ENCODE measurements at regions not wholly inside any gene's neighbourhood (a gene's known extent, or its start where the extent isn't known, plus 50 kb on each side); places are given as distances from the start of the nearest gene placed in this dataset.
"Not testable (repeated sequence)": the region's sequence is repeated elsewhere in the genome, so short reads cannot be mapped to it uniquely, and the experiment has no call there.

DNA sequence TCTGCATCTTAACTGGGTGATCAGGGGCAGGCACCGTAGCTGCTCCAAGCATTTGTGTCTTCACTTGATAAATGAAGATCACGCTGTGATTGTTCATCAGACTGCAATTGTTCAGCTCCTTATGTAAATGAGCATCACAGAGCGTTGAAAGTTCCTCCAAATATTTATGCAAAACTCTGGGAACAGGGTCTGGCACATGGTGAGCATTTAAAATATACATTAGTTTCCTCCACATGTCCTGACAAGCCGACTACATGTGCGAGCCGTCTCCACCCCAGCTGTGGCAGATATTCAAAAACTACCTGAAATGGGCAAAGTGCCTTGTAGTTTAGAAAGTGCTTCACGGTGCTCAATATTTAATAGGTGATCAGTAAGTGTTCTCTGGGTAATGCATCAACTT is 175.1 kb upstream of the ID2 start:
- no peak overlapping the region for H3K4me3 ChIP-seq (ENCODE audit: low read depth in 1 of 2, low read length in 1 of 2)
- TF ChIP-seq, protein P1, sequence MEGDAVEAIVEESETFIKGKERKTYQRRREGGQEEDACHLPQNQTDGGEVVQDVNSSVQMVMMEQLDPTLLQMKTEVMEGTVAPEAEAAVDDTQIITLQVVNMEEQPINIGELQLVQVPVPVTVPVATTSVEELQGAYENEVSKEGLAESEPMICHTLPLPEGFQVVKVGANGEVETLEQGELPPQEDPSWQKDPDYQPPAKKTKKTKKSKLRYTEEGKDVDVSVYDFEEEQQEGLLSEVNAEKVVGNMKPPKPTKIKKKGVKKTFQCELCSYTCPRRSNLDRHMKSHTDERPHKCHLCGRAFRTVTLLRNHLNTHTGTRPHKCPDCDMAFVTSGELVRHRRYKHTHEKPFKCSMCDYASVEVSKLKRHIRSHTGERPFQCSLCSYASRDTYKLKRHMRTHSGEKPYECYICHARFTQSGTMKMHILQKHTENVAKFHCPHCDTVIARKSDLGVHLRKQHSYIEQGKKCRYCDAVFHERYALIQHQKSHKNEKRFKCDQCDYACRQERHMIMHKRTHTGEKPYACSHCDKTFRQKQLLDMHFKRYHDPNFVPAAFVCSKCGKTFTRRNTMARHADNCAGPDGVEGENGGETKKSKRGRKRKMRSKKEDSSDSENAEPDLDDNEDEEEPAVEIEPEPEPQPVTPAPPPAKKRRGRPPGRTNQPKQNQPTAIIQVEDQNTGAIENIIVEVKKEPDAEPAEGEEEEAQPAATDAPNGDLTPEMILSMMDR (IDR thresholded peaks at IDR 0.05): no peak
- H3K9me3 ChIP-seq: no peaks in the 10 kb centered on the region
- H3K27ac ChIP-seq: no peak overlapping the region
- no peaks in the 10 kb centered on the region for H3K27me3 ChIP-seq
- no peaks in the 10 kb centered on the region for H3K36me3 ChIP-seq
- H3K4me1 ChIP-seq (ENCODE audit: control insufficient read depth in 1 of 2, insufficient read depth in 1 of 2, low read depth in 1 of 2, low read length in 1 of 2): peaks cover 0 to 3% of the 10 kb centered on the region in 2 experiments

DNA sequence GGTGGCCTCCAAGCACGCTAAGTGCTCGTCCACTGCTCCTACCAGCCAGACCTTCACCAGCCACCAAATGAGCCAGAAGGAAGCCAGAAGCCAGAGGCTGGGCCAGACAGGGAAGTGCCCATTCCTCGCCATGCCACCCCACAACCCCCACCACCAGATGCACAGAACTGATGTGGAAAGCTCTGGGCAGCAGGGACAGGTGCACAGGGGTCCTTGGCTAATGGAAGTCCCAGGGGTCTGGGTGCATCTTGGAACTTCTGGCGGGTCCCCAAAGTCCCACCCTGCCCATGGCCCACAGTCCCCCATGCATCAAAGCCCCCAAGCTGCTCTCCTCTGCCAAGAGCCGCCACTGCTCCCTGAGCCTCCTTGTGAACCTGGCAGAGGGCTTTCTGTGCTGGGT is 173.1 kb upstream of the ID2 start:
- no peaks in the 10 kb centered on the region for H3K36me3 ChIP-seq
- H3K4me3 ChIP-seq (ENCODE audit: low read depth in 1 of 2, low read length in 1 of 2): no peak overlapping the region
- no peaks in the 10 kb centered on the region for H3K9me3 ChIP-seq
- H3K27me3 ChIP-seq: no peaks in the 10 kb centered on the region
- H3K27ac ChIP-seq: no peak overlapping the region
- peaks cover under 1 to 6% of the 10 kb centered on the region in 2 experiments for H3K4me1 ChIP-seq (ENCODE audit: control insufficient read depth in 1 of 2, insufficient read depth in 1 of 2, low read depth in 1 of 2, low read length in 1 of 2)
- TF ChIP-seq, protein P1 (IDR thresholded peaks at IDR 0.05): no peak

DNA sequence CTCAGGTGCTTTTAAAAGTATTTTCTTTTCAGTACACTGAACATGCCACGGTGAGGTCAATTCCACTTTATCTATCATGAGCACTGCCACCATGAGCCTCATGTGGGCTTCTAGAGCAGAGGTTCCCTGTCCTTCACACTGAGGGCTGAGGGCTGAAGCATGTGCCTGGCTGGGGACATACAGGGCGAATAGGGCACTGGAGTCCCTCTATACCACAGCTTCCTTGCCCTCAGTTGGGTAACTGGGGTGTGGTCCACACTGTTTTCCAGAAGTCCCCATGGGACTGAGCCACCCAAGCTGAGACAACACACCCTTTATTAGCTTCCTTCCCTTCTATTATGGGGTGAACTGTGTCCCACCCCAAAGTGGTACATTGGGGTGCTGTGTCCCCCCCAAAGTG is 172.2 kb upstream of the ID2 start:
- no peak overlapping the region for H3K4me3 ChIP-seq (ENCODE audit: low read depth in 1 of 2, low read length in 1 of 2)
- H3K27ac ChIP-seq: no peak overlapping the region
- H3K4me1 ChIP-seq (ENCODE audit: control insufficient read depth in 1 of 2, insufficient read depth in 1 of 2, low read depth in 1 of 2, low read length in 1 of 2): peaks cover 9 to 12% of the 10 kb centered on the region in 2 experiments
- H3K36me3 ChIP-seq: no peaks in the 10 kb centered on the region
- no peaks in the 10 kb centered on the region for H3K9me3 ChIP-seq
- TF ChIP-seq, protein P1 (IDR thresholded peaks at IDR 0.05): no peak
- H3K27me3 ChIP-seq: no peaks in the 10 kb centered on the region

DNA sequence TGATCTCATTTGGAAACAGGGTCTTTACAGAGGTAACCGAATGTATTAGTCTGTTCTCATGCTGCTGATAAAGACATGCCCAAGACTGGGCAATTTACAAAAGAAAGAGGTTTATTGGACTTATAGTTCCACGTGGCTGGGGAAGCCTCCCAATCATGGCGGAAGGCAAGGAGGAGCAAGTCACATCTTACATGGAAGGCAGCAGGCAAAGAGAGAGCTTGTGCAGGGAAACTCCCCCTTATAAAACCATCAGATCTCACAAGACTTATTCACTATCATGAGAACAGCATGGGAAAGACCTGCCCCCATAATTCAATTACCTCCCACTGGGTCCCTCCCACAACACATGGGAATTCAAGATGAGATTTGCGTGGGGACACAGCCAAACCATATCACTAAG is 171.8 kb upstream of the ID2 start:
- H3K27me3 ChIP-seq; H3K36me3 ChIP-seq; H3K4me3 ChIP-seq (ENCODE audit: low read depth in 1 of 2, low read length in 1 of 2); H3K27ac ChIP-seq; H3K9me3 ChIP-seq: not testable (repeated sequence)
- H3K4me1 ChIP-seq (ENCODE audit: control insufficient read depth in 1 of 2, insufficient read depth in 1 of 2, low read depth in 1 of 2, low read length in 1 of 2): peaks cover 13 to 16% of the 10 kb centered on the region in 2 experiments

DNA sequence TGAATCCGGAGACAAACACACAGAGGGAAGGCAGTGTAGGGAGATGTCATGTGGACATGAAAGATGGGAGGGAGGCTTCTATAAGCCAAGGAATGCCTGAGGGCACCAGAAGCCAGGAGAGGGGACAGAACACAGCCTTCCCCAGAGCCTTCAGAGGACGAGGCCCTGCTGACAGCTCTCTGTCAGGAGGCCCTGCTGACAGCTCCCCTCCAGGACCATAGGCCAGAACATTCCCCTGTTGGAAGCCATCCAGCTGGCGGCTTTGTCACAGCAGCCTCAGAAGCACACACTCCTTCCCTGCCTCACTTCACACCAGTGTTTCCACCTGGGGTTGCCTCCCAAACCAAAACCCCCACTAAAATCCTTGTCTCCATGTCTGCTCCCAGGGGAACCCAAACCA is 171.3 kb upstream of the ID2 start:
- H3K27me3 ChIP-seq: no peaks in the 10 kb centered on the region
- no peak overlapping the region for H3K27ac ChIP-seq
- H3K36me3 ChIP-seq: no peaks in the 10 kb centered on the region
- TF ChIP-seq, protein P1 (IDR thresholded peaks at IDR 0.05): no peak
- no peak overlapping the region for H3K4me3 ChIP-seq (ENCODE audit: low read depth in 1 of 2, low read length in 1 of 2)
- H3K4me1 ChIP-seq (ENCODE audit: control insufficient read depth in 1 of 2, insufficient read depth in 1 of 2, low read depth in 1 of 2, low read length in 1 of 2): peaks cover 18 to 21% of the 10 kb centered on the region in 2 experiments
- H3K9me3 ChIP-seq: no peaks in the 10 kb centered on the region

DNA sequence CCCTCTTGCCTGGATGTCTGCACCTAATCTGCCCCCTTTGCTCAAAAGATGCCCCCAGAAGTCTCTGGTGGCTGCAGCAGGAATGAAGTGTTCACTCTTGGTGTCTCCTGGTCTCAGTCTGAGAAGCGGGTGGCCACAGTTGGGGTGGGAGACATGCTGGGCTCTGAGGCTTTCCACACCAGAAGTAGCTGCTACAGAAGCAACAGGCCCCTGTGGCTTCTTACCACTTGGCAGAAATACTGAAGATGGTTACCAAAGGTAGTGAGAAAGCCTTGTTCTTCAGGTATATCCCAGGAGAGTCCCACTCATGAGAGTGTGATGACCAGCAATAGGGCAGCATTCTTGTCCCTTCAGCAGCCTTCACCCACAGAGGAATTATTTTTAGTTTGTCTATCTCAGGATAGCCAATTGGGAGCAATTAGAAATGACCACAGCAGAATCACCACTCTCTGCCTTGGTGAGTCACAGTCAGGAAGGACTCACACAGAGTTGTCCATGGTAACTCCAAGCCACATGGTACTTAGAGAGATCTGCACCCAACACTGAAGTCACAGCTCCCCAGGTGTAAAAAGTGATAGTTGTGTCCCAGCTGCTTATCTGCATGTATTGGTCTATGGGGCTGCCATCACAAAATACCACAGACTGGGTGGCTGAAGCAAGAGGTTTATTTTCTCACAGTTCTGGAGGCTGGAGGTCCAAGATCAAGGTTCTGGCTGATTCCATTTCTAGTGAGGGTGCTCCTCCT is 169.8 kb upstream of the ID2 start:
- TF ChIP-seq, protein P1 (IDR thresholded peaks at IDR 0.05): no peak
- no peak overlapping the region for H3K4me3 ChIP-seq (ENCODE audit: low read depth in 1 of 2, low read length in 1 of 2)
- peaks cover 28 to 30% of the 10 kb centered on the region in 2 experiments for H3K4me1 ChIP-seq (ENCODE audit: control insufficient read depth in 1 of 2, insufficient read depth in 1 of 2, low read depth in 1 of 2, low read length in 1 of 2)
- no peaks in the 10 kb centered on the region for H3K27me3 ChIP-seq
- H3K36me3 ChIP-seq: no peaks in the 10 kb centered on the region
- H3K9me3 ChIP-seq: no peaks in the 10 kb centered on the region
- no peak overlapping the region for H3K27ac ChIP-seq
